K562 (cell line): ENCODE measurements at regions not wholly inside any gene's neighbourhood (a gene's known extent, or its start where the extent isn't known, plus 50 kb on each side); places are given as distances from the start of the nearest gene placed in this dataset.

Experiments
- ATF2 ChIP-seq: sonication (generic); formaldehyde crosslinking; IDR thresholded peaks from 2 replicates; pipeline ENCODE4 v1.8.1; 2022; ENCODE audit warnings: missing genetic modification reagents
- CTCF ChIP-seq, 3 experiments: IDR thresholded peaks in 2 of 3; conservative IDR thresholded peaks in 1 of 3; 2 replicates each; pipeline ENCODE4 v1.5.1; 2011 to 2012; ENCODE audit warnings: low read length in 3 of 3, mild to moderate bottlenecking in 3 of 3, control low read depth in 2 of 3, improper control_type of control experiment in 1 of 3, inconsistent platforms in 1 of 3, low read depth in 1 of 3, mixed read lengths in 1 of 3, moderate library complexity in 1 of 3; ENCODE audit not compliant: insufficient read depth in 2 of 3
- ERF ChIP-seq: fragments of 450-650 bp; formaldehyde crosslinking; IDR thresholded peaks from 2 replicates; pipeline ENCODE4 v1.4.0; 2020; ENCODE audit warnings: mild to moderate bottlenecking, mixed read lengths
- HCFC1 ChIP-seq: IDR thresholded peaks from 2 replicates; pipeline ENCODE4 v1.6.1; 2012; ENCODE audit warnings: low read depth, low read length, improper control_type of control experiment
- KAT8 ChIP-seq: fragments of 450-650 bp; IDR thresholded peaks from 2 replicates; pipeline ENCODE4 v1.6.1; 2016; ENCODE audit warnings: low read depth, mild to moderate bottlenecking
- MAX ChIP-seq: sonication (generic); formaldehyde crosslinking; IDR thresholded peaks from 2 replicates; pipeline ENCODE4 v1.9.0; 2022; ENCODE audit warnings: mild to moderate bottlenecking, missing genetic modification reagents
- POLR2AphosphoS5 ChIP-seq: IDR thresholded peaks from 2 replicates; pipeline ENCODE4 v1.6.1; 2011; ENCODE audit warnings: mild to moderate bottlenecking, low read depth, low read length, moderate library complexity; ENCODE audit not compliant: control insufficient read depth, insufficient read depth
- TARDBP ChIP-seq: fragments of 450-650 bp; IDR thresholded peaks from 2 replicates; pipeline ENCODE4 v1.6.1; 2016
- TEAD4 ChIP-seq, 2 experiments: sonication (generic) in 1 of 2; formaldehyde crosslinking in 1 of 2; IDR thresholded peaks; 2 replicates each; pipeline versions ENCODE4 v1.6.1 to v1.8.0; 2012 to 2022; ENCODE audit warnings: borderline replicate concordance in 1 of 2, inconsistent platforms in 1 of 2, low read length in 1 of 2, mild to moderate bottlenecking in 1 of 2, missing genetic modification reagents in 1 of 2
- ZNF785 ChIP-seq: fragments of 250-450 bp; sonication (Bioruptor Pico); IDR thresholded peaks from 2 replicates; pipeline ENCODE4 v1.4.0; 2020; ENCODE audit warnings: mild to moderate bottlenecking

GRCh38 chr11:116416852-116417251, 355.9 kb downstream of the BUD13 start:
- TF ChIP-seq ATF2 (CRISPR knock-in tag) (no peak), HCFC1 (no peak), CTCF (IDR thresholded peaks at IDR 0.05 in 2 of 3, conservative IDR thresholded peaks at IDR 0.05 in 1 of 3; ENCODE audit: insufficient read depth in 2 of 3, low read depth in 1 of 3, low read length in 3 of 3) (no peak), MAX (no peak), TARDBP (no peak), TEAD4 (IDR thresholded peaks at IDR 0.05; ENCODE audit: low read length) (no peak), TEAD4 (CRISPR knock-in tag; IDR thresholded peaks at IDR 0.05; ENCODE audit: borderline replicate concordance) (no peak), ERF (CRISPR knock-in tag) (no peak), POLR2AphosphoS5 (no peak), ZNF785 (CRISPR knock-in tag) (no peak), KAT8 (no peak)
